Stimulated activated CD8-positive, alpha-beta memory T cell treated with anti-CD3 and anti-CD28 coated beads, Interleukin-4, amount 100 ng/mL, for 48 hours (primary cell): ENCODE measurements at regions not wholly inside any gene's neighbourhood (a gene's known extent, or its start where the extent isn't known, plus 50 kb on each side); places are given as distances from the start of the nearest gene placed in this dataset.

Source experiments
- DNase-seq: peaks from one replicate; pipeline ENCODE4 v3.0.0-alpha.2; 2020

DNA sequence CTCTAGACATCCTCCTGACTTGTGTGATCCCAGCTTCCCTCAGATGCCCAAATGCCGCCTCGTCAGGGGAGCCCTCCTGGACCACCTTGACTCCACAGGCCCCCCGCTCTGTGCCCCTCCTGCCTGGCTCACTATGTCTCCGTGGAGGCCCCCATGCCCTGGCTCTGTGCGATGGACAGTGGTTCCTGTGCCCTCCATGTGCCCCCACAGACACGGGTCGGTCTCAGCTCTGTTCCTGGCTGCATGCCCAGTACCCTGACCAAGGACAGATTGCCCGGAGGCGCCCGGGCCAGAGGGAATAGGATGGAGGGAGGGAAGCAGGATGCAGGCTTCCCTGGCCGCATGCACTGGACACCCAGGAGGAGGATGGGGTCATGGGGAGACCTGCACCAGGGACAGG lies 1274.6 kb downstream of the BRD1 start:
- no peak for DNase-seq

DNA sequence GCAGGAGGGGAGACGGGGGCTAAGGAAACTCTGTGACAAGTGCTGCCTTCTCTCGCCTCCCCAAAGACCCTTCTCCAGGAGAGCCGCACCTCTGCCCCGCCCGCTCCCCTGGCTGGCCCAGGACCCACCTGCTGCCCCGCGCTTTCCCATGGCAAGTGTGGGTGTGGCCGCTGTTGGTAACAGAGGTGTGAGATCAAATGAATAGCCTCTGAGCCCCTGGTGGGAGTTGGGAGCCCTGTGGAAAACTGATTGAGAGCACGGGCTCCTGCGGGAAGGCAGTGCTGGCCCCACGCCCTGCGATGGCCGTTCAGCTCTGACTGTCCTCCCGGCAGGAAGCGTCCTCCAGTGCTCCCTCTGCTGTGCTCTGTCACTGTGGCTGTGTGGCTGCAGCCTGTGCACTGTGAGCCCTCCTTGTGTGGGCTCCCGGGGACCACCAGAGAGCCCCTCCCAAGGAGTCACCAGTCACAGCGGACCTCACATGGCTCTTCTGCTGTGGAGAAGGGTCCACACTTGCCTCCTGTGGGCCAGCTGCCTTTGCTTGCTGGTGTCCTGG lies 1275.9 kb downstream of the BRD1 start:
- no peak for DNase-seq

DNA sequence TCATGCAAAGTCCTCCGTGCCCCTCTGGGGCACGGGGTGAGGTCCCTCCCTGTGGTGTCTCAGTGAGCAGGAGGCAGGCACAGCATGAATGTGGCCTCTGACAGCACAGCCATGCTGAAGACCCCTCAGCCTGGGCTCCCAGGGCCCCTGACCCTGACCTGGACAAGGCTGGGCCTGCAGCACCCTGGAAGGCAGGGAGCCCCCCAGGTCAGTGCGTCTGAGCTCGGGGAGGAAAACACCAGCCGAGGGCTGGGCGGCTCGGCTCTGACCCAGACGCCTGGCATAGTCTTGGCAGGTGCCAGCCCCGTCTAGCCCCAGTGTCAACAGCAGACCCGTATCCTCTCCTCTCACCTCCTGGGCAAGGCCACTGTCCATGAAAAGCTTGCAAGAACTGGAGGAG lies 1276.6 kb downstream of the BRD1 start:
- no peak for DNase-seq

DNA sequence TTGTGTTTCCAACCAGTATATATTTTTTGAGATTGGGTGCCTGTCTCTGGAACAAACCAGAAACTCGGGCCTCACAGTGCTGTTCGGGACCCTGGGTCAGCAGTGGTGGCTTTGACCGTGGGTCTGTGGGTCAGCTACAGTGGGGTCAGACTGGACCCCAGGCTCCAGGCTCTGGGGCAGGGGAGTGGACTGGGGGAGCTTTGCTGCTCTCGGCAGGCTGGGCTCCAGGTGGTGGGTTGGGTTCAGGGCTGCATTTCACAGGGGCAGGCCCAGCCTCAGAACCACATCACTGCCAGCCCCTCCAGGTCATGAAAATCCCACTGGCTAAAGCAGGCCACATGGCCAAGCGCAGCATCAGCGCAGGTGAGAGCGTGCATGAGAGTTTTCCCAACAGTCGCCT lies 1279.3 kb downstream of the BRD1 start:
- DNase-seq: no peak

DNA sequence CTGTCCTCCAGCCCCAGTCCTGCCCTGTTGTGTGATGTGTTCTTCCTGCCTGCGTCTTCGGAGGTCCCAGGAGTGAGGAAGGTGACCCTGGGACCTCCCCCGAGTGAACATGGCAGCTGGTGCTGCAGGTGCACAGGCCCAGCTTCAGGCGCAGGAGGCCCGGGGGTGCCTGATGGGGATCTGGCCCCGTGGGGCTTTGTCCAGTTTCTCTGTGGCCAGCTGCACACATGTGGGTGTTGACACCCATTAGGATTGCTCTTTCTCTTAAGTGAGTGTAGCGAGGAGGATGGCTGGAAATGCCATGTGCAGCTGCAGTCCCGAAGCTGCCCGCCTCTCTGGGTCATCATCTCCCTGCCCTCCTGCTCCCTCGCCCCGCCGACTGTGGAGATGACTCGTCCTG lies 1279.7 kb downstream of the BRD1 start:
- DNase-seq: no peak

DNA sequence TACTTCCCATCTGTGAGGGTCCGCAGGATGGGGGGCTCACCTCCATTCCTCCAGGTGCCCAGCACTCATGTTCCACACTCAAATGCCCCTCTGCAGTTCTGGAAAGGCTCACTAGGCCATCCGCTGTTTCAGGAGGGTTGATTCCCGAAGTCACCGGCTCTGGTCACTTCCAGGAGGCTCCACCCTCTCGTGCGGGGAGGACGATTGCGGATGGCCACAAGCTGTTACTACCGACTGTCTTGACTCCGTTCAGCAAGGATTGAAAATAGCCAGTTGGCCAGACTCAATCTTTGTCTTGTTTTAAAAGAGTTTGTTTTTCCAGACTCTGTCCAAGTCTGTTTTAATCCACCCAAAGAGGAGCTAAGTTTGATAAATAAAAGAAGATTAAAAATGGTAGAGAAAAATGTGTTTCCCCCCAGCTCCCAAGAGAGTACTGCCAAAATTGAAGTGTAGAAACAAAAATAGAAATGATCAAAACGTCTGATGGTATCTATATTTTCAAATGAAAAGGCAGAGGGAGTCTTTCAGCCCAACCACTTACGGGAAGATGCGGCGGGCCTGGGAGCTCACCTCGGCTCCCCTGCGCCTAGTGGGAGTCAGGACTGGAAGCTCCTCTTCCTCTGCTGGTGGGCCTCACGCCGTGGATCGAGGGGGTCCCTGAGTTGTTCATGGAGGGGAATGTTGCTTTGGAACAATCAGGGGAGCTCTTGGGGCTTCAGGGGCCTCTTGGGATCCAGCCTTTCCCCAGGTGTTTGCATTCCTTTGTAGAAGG lies 1280.8 kb downstream of the BRD1 start:
- no peak for DNase-seq

DNA sequence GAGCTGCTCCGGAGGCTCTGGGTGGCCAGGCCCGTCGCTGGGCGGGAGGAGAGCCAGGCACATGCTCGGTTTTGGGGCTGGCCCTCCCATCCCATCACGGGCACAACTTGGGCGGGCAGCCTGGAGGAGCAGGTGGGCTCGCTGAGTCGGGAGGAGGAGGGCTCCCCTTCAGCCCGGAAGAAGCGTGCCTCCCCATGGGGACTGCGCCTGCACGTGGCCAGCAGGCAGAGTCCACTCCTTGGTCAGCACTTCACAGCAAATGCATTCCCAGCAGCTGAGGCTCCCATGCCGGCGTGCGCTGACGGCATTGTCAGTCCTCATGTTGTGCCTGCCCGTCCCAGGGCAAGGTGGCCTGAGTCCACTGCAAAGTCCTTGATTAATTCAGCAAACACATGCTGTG lies 1281.7 kb downstream of the BRD1 start:
- no peak for DNase-seq

DNA sequence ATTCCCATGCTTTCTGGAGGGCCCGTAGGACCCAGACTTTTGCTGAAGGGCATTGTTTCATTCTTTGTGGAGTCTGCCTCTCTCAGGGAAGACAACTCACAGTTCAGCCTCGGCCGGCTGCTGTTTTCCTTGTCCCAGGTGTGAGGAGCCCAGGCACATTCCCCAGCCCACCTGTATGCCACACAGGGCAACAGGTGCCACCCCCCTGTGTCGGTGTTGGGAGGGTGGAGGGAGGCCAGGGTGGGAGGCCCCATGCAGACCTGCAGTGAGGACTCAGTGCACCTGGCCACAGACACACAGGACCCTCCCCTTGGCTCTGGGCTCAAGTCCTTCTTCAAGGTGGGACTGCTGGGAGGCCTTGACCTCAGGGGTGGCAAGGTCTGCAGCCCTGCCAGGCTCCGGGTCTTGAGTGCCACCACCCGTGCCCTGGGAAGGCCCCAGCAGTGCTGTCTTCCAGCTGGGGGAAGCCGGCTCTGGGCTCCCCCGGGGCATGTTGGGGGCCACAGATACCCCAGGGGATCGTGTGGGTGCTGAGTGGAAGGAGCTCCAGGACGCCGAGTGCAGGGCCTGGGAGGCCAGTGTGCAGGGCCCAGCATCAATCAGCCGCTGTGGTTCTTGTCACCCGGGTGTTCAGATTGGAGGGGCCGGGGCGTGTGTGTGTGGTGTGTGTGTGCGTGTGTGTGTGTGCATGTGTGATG lies 1286.1 kb downstream of the BRD1 start:
- no peak for DNase-seq

DNA sequence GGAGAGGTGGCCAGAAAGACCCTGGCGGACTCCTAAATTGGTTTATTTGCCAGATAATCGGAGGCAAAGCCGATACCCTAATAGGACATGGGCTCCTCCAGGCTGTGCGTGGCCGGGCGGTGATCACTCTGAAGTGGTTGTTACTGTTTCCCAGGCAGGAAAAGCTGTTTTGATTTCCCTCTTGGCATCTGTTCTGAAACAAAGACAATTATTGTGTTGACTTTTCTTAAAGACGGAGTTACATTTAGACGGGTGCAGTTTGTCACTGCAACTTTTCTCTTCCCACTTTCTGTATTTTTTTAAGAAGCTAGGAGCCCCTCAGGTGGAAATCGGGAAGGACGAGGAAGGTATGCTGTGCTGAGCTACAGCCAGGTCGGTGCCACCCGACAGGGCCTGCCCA lies 1288.4 kb downstream of the BRD1 start:
- DNase-seq: no peak

DNA sequence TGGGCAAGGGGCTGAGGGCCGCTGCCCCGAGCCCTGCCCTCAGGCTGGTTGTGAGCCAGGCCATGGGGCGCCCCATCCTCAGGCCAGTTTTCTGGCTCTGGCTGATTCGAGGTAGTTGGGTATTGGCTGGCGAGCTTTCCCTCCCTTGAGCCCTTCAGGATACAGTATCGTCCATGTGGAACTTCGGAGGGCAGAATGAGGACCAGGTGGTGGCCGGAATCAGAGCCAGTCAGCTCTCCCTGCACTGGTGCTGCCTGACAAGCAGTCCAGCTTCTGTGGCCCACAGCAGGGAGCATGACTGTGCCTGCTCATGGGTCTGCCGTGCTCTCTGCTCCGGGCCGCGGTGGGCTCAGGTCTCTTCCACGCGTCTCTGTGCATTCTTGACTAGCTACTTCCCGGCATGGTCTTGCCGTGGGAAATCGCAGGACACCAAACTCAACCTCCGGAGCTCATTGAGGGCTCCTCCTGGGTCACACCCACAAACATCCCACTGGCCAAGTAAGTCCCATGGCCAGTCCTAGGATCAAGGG lies 1289.3 kb downstream of the BRD1 start:
- no peak for DNase-seq

DNA sequence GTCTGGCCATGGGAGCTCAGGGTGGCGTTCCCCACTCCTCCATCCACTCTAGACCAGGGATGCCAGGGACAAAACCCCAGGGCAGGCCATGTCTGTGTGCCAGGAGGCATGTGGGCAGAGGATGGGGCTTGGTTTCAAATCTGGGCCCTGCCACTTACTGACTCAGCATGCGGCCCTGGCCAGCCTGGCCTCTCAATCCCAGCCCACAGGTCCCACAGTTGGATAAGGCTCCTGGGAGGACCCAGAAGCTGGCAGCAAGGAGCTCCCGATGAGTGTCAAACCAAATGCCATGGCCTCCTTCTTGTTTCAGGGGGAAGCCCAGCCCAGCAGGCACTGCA lies 1290.4 kb downstream of the BRD1 start:
- no peak for DNase-seq

DNA sequence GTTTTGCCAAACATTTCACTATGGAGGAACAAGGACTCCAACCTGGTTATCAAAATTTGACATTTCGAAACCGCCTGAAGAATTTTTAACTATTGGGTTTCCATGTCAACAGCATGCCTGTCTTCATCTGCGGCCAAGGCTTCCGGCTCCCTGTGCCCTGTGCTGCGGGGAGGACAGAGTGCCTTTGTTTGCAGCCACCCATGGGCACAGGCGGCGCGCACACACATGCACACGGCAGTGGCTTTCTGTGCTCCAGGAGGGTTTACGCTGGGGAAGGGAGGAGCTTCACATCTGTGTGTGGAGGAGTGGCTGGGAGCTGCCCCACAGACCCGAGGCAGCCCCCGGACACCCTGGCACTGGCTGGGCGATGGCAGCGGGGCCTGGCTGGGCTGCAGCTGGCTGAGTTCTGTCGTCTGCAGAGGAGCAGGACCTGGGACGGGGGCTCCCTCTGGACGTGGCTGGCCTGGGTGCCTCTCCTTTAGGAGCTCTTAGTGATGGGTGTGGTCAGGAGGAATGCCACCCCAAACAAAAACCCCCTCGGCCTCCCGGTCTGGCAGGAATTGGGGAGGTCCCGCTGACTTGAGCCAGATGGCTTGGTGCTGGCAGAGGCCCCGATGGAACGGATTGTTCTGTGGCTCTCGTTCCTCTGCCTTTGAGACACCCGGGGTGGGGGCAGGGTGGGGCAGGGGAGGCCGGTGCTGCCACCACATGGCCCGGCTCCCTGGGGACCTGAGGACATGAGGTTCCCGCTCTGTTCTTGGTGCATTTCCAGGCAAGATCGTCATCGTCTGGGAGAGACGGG lies 1290.9 kb downstream of the BRD1 start:
- no peak for DNase-seq

DNA sequence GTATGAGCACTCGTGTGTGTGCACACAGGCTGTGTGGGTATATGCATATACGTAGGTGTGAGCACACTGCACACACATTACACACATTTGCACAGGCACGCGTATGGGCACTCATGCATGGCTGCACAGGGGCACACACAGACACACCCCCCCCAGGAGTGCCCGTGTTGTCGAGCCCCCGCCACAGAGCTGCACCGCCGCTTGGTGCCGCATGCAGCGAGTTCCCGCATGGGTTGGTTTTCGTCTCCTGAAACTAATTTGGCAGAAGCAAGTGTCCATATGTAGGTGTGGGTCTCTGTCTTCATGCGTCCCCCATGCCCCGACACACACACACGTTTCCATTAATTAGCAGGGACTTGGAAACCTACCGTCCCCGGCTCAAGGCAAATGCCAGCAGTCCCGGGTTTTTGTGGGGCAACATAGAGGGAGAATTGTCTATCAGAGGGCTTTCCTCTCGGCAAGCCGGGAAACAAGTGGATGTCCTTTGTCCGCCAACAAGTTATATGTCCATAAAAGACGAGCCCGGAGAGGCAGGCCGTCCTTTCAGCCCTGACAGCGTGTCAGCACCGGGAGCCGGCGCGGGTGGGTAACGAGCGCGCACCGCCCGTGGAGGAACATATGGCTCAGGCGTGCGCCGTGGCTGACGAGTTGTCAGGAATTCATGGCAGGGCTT lies 1291.7 kb downstream of the BRD1 start:
- DNase-seq: no peak

DNA sequence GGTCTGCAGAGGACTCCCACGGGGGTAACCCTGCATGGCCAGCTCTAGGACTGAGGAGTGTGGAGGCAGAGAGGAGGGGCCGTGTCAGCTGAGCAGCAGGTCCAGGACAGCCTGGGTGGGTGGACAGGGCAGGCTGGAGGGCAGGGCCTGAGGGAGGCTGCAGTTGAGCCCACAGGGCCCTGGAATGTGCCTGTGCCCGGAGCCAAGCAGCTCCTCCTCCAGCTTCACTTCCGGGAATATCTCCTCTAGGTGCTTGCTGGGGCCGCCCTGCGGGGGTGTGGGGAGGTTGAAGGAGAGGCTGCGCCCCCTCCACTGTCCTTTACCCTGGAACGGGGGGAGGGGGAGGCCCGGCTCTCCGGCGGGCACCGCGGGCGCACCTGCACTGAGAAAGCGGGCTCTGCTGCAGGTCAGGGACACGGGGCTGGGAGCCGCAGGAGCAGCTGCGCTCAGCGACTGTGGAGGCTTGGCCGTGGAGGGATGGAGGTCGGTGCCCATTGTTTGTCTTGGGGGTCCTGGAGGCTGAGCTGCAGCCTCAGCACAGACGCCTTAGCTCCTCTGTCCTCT lies 1293.2 kb downstream of the BRD1 start:
- DNase-seq: no peak

DNA sequence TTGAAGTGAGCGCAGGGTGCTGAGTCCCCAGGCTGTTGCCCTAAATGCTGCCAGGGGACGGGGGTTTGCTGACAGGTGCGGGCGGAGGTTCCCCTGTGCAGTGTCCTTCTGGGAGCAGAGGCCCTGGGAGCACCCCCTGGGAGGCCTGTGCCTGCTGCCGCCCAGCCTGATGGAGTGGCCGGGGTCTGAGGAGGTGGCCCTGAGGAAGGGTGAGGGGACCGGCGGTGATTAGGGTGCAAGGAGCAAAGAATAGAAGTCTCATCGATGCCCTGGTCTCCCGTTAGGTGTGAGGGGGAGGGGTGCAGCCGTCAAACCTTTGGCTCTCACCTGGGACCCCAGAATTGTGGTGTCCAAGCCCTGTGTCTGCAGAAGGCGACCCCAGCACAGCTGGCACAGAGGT lies 1294.7 kb downstream of the BRD1 start:
- DNase-seq: no peak

DNA sequence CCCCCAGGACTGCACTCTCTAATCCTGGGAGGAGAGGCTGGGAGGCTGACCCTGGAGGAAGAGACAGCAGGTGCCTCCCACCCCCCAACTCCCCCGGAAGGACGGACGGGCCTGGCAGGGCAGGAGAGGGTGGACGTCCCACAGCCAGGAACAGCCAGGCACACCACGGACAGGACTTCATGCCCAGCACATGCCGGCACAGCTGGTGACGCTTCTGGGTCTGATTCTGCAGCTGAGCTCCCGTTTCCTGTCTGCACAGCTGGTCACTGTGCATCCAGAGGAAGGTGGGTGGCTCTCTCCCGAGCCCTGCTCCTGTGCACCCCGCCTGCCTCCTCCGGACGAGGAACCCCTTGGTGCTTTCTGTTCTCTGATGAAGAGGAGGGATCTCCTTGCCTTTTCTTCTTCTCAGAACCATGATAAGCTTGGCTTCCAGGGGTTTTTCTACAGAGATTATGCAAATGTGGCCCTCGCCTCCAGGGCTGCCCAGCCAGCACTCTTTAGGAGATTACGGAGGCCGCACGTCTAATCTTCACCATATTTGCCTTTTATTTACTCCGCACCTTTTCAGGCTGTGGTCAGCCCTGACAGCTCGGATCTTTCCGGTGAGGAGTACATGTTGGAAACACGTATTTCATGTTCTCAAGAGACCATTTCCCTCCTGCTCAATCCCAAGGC lies 1295.8 kb downstream of the BRD1 start:
- no peak for DNase-seq

DNA sequence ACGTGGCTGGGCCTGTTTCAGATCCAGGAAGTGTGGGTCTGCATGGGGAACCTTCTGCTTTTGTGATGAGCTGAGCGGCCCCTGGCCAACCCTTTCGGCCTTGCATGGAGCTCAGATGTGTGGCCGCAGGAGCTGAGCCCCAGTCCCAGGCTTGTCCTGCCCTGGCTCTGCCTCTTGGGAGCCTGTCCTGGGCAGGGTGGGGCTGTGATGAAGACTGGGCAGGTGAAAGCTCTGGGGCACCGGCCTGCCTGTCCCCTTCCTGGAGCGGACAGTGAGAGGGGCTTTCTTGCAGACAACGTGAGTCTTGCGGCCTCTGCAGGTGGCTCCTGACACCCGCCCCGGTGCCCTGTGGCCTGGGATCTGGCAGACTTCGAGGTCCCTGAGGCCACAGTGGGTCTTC lies 1296.6 kb downstream of the BRD1 start:
- DNase-seq: no peak

DNA sequence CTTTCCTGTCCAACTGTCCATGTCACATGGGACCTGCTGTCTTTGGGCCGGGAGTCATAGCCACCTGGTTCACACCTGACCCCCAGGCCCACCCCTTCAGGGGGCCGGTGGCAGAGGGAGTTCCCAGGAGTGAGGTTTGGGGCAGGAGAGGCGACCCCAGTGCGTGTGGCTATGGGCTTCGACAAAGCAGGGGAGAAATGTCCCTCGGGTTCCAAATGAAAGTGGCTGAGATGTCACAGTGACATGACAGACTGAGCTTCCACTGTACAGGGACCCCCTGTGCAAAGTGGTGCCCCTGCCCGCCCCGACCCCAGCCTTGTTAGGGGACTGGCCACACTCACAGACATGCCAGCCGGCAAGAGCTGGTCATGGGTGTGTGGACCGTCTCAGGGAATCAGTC lies 1297.0 kb downstream of the BRD1 start:
- DNase-seq: no peak

DNA sequence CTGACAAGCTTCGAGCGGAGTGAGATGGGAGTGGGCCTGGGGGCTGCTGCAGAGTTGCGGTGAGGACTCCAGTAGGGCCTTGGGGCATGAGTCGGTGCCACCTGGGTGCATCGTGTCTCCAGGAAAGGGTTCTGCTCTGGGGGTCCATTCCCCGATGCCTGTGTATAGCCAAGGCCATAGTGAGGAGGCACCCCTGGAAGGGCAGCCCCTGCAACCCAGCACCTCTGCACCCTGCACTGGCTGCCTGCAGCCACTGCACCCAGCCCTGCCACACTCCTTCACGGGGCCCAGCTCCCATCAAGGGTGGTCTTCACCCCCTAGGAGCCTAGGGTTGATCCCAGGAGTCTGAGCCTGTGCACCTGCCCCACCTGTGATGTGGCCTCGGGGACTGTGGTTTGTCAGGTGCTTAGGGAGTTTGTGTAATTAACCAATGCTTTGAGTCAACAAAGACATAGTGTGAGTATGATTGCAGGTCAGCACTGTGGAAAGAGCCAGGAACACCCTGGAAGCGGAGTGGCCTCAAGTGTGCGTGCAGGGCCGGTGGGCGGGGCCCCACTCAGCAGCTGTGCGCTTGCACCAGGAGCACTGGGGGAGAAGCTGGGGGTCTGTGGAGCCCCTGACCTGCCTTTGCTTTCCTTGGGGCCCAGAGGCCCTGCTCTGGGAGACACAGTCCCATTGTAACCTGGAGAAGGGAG lies 1299.3 kb downstream of the BRD1 start:
- no peak for DNase-seq

DNA sequence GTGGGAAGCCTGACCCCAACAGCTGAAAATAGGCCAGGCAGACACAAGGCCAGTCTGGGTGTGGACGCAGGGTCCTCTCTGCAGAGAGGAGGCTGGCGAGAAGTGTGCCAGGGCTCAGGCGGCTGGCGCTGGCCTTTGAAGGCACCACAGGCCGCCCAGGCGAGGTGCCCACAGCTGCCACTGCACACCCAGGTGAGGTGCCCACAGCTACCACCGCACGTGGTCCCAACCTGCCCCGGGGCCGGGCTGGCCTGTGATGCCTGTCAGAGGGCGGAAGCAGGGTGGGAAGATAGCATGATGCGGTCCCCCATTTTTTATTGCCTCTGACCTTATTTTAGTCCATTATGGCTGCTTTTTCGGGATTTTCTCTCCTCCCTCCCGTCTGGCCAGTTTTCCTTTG lies 1303.9 kb downstream of the BRD1 start:
- DNase-seq: no peak

DNA sequence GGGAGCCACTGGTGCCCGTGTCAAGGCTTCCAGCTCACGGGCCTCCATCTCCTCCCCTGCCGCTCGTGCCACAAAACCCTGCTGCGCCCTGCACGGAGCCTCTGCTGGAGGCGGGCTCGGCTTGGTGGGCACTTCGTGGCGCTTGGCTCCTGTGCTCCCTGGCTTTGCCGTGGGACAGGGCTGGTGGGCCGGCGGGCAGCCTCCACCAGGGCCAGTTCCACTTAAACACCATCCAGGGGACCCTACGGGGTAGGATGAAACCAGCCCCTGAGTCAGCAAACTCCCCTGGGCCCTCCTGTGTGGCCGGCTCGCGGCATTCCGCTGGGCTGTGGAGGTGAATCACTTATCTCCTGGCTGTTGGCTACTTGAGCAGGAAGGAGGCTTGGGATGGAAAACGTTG lies 1304.6 kb downstream of the BRD1 start:
- DNase-seq: no peak
